ENCODE measurements at regions not wholly inside any gene's neighbourhood (a gene's known extent, or its start where the extent isn't known, plus 50 kb on each side); places are given as distances from the start of the nearest gene placed in this dataset.

GRCh38 chr18:28826107-28826506 lies 649.2 kb upstream of the CDH2 start:
- no peak overlapping the region for H3K4me3 ChIP-seq (ENCODE audit: control insufficient read depth, low read depth, low read length)
- TF ChIP-seq, protein P1, sequence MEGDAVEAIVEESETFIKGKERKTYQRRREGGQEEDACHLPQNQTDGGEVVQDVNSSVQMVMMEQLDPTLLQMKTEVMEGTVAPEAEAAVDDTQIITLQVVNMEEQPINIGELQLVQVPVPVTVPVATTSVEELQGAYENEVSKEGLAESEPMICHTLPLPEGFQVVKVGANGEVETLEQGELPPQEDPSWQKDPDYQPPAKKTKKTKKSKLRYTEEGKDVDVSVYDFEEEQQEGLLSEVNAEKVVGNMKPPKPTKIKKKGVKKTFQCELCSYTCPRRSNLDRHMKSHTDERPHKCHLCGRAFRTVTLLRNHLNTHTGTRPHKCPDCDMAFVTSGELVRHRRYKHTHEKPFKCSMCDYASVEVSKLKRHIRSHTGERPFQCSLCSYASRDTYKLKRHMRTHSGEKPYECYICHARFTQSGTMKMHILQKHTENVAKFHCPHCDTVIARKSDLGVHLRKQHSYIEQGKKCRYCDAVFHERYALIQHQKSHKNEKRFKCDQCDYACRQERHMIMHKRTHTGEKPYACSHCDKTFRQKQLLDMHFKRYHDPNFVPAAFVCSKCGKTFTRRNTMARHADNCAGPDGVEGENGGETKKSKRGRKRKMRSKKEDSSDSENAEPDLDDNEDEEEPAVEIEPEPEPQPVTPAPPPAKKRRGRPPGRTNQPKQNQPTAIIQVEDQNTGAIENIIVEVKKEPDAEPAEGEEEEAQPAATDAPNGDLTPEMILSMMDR (IDR thresholded peaks at IDR 0.05; ENCODE audit: control insufficient read depth, insufficient read depth, low read depth, low read length, missing control alignments), result no peak
- DNase-seq (ENCODE audit: low read depth), result no peak

DNA sequence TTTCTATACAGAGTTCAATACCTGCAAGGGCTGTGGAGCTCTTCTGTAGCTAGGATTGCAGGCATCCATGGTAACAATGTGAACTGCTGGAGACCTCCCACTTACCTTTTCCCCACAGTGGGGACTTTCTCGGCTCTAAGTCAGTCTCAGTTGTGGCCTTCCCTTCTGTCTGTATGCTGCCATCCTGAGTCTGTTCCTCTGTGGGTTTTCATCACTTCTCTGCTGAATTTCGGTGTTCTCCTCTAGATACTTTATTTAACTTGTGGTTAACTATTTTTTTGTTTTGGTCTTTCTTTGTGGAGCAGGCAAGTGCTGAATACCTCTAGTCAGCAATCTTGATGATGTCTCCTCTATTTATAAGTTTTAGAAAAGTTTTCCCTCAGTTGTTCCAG lies 647.2 kb upstream of the CDH2 start:
- TF ChIP-seq, protein P1 (IDR thresholded peaks at IDR 0.05; ENCODE audit: control insufficient read depth, insufficient read depth, low read depth, low read length, missing control alignments), result no peak
- H3K4me3 ChIP-seq (ENCODE audit: control insufficient read depth, low read depth, low read length), result no peak overlapping the region
- no peak for DNase-seq (ENCODE audit: low read depth)

- no peak overlapping the region for H3K4me3 ChIP-seq (ENCODE audit: control insufficient read depth, low read depth, low read length)
- TF ChIP-seq, protein P1 (IDR thresholded peaks at IDR 0.05; ENCODE audit: control insufficient read depth, insufficient read depth, low read depth, low read length, missing control alignments), result no peak
- no peak for DNase-seq (ENCODE audit: low read depth)
Measured at GRCh38 chr18:28823506-28824182, 646.7 kb upstream of the CDH2 start.

GRCh38 chr18:28820353-28820752 lies 643.4 kb upstream of the CDH2 start:
- H3K4me3 ChIP-seq (ENCODE audit: control insufficient read depth, low read depth, low read length), result no peak overlapping the region
- TF ChIP-seq, protein P1 (IDR thresholded peaks at IDR 0.05; ENCODE audit: control insufficient read depth, insufficient read depth, low read depth, low read length, missing control alignments), result no peak
- DNase-seq (ENCODE audit: low read depth), result no peak

- no peak overlapping the region for H3K4me3 ChIP-seq (ENCODE audit: control insufficient read depth, low read depth, low read length)
- DNase-seq (ENCODE audit: low read depth), result no peak
- TF ChIP-seq, protein P1 (IDR thresholded peaks at IDR 0.05; ENCODE audit: control insufficient read depth, insufficient read depth, low read depth, low read length, missing control alignments), result no peak
Measured at GRCh38 chr18:28816155-28816554, 639.2 kb upstream of the CDH2 start.

- TF ChIP-seq, protein P1 (IDR thresholded peaks at IDR 0.05; ENCODE audit: control insufficient read depth, insufficient read depth, low read depth, low read length, missing control alignments), result no peak
- no peak overlapping the region for H3K4me3 ChIP-seq (ENCODE audit: control insufficient read depth, low read depth, low read length)
- no peak for DNase-seq (ENCODE audit: low read depth)
Measured at GRCh38 chr18:28814365-28814764, 637.4 kb upstream of the CDH2 start.
